Glutamatergic neuron (in vitro differentiated cells): ENCODE measurements at regions not wholly inside any gene's neighbourhood (a gene's known extent, or its start where the extent isn't known, plus 50 kb on each side); places are given as distances from the start of the nearest gene placed in this dataset.

Source experiments
- DNase-seq: peaks from one replicate; pipeline ENCODE4 v3.0.0; 2022
- H3K27ac Mint-ChIP-seq: one replicate; pipeline ENCODE4 v1.8.0; 2020; ENCODE audit warnings: mild to moderate bottlenecking, mixed read lengths, inconsistent platforms; ENCODE audit not compliant: unreplicated experiment
- H3K27me3 Mint-ChIP-seq: one replicate; pipeline ENCODE4 v1.8.0; 2020; ENCODE audit warnings: mild to moderate bottlenecking, moderate library complexity, mixed read lengths, inconsistent platforms; ENCODE audit not compliant: unreplicated experiment
- H3K36me3 Mint-ChIP-seq: one replicate; pipeline ENCODE4 v1.8.0; 2020; ENCODE audit warnings: mild to moderate bottlenecking, mixed read lengths, inconsistent platforms; ENCODE audit not compliant: unreplicated experiment
- H3K4me1 Mint-ChIP-seq: one replicate; pipeline ENCODE4 v1.8.0; 2020; ENCODE audit warnings: mild to moderate bottlenecking, low read depth, mixed read lengths, inconsistent platforms; ENCODE audit not compliant: unreplicated experiment
- H3K4me3 Mint-ChIP-seq: one replicate; pipeline ENCODE4 v1.8.0; 2020; ENCODE audit warnings: mild to moderate bottlenecking, mixed read lengths, inconsistent platforms; ENCODE audit not compliant: unreplicated experiment
- H3K9me3 Mint-ChIP-seq: one replicate; pipeline ENCODE4 v1.8.0; 2020; ENCODE audit warnings: mild to moderate bottlenecking, moderate library complexity, mixed read lengths, inconsistent platforms; ENCODE audit not compliant: unreplicated experiment
- CTCF ChIP-seq: fragments of 200-600 bp; sonication (generic); IDR thresholded peaks from one replicate; pipeline ENCODE4 v1.5.0; 2021; ENCODE audit not compliant: partially characterized antibody, unreplicated experiment

- no peak for DNase-seq
- TF ChIP-seq CTCF: no peak
Measured at GRCh38 chr2:59936048-59936447, 617.4 kb downstream of the BCL11A start.

GRCh38 chr2:59935005-59935404 lies 618.4 kb downstream of the BCL11A start:
- Mint-ChIP-seq H3K4me3 (no peak overlapping the region), H3K9me3 (no peaks in the 10 kb centered on the region)

More at GRCh38 chr2:59936048-59936447, 617.4 kb downstream of the BCL11A start:
- Mint-ChIP-seq H3K27ac (no peak overlapping the region), H3K4me1 (peaks cover 2% of the 10 kb centered on the region), H3K4me3 (no peak overlapping the region), H3K36me3 (no peaks in the 10 kb centered on the region), H3K9me3 (no peaks in the 10 kb centered on the region), H3K27me3 (no peaks in the 10 kb centered on the region)

GRCh38 chr2:59933948-59934347 lies 619.5 kb downstream of the BCL11A start:
- DNase-seq: no peak
- Mint-ChIP-seq H3K27ac (no peak overlapping the region), H3K36me3 (no peaks in the 10 kb centered on the region), H3K27me3 (no peaks in the 10 kb centered on the region), H3K4me3 (no peak overlapping the region), H3K9me3 (no peaks in the 10 kb centered on the region), H3K4me1 (no peaks in the 10 kb centered on the region)
- TF ChIP-seq CTCF: no peak

More at GRCh38 chr2:59935005-59935404, 618.4 kb downstream of the BCL11A start:
- Mint-ChIP-seq H3K4me1 (no peaks in the 10 kb centered on the region), H3K27me3 (no peaks in the 10 kb centered on the region), H3K27ac (no peak overlapping the region), H3K36me3 (no peaks in the 10 kb centered on the region)
- TF ChIP-seq CTCF: no peak
- no peak for DNase-seq

- no peaks in the 10 kb centered on the region for H3K36me3 Mint-ChIP-seq
- H3K9me3 Mint-ChIP-seq: peaks cover 3% of the 10 kb centered on the region
- no peak overlapping the region for H3K4me3 Mint-ChIP-seq
- no peak overlapping the region for H3K27ac Mint-ChIP-seq
- no peaks in the 10 kb centered on the region for H3K27me3 Mint-ChIP-seq
- H3K4me1 Mint-ChIP-seq: peaks cover under 1% of the 10 kb centered on the region
- no peak for TF ChIP-seq CTCF
- no peak for DNase-seq
Measured at GRCh38 chr2:59932341-59932740, 621.1 kb downstream of the BCL11A start.

- Mint-ChIP-seq H3K4me1 (peaks cover 18% of the 10 kb centered on the region), H3K27me3 (peaks cover 9% of the 10 kb centered on the region), H3K27ac (no peak overlapping the region), H3K9me3 (peaks cover 18% of the 10 kb centered on the region), H3K4me3 (no peak overlapping the region), H3K36me3 (no peaks in the 10 kb centered on the region)
- TF ChIP-seq CTCF: no peak
- no peak for DNase-seq
Measured at GRCh38 chr2:59930430-59930829, 623.0 kb downstream of the BCL11A start.
